Endothelial cell of umbilical vein (primary cell): ENCODE measurements at regions not wholly inside any gene's neighbourhood (a gene's known extent, or its start where the extent isn't known, plus 50 kb on each side); places are given as distances from the start of the nearest gene placed in this dataset.

Source experiments
- CTCF ChIP-seq, 2 donors: IDR thresholded peaks; 1 replicate in 1 of 2; 2 replicates in 1 of 2; pipeline ENCODE4 v1.5.1; 2011; ENCODE audit warnings: low read length in 2 of 2, mild to moderate bottlenecking in 2 of 2, moderate library complexity in 2 of 2, control low read depth in 1 of 2, inconsistent platforms in 1 of 2, low read depth in 1 of 2; ENCODE audit not compliant: insufficient read depth in 1 of 2; ENCODE audit errors: extremely low read depth in 1 of 2
- EZH2 ChIP-seq: IDR thresholded peaks from 2 replicates; pipeline ENCODE4 v1.6.1; 2012; ENCODE audit warnings: borderline replicate concordance, low read depth, mild to moderate bottlenecking, moderate library complexity, low read length, inconsistent platforms; ENCODE audit not compliant: severe bottlenecking
- MAX ChIP-seq: IDR thresholded peaks from 2 replicates; pipeline ENCODE4 v1.6.1; 2011; ENCODE audit not compliant: insufficient read depth, insufficient read length
- MYC ChIP-seq: IDR thresholded peaks from one replicate; pipeline ENCODE4 v1.6.1; 2011; ENCODE audit warnings: mild to moderate bottlenecking, low read depth, low read length
- POLR2A ChIP-seq: IDR thresholded peaks from 2 replicates; pipeline ENCODE4 v1.6.1; 2012; ENCODE audit warnings: low read depth, mild to moderate bottlenecking, control low read depth, low read length
- POLR2AphosphoS5 ChIP-seq: IDR thresholded peaks from 2 replicates; pipeline ENCODE4 v1.6.1; 2012; ENCODE audit warnings: low read depth, mild to moderate bottlenecking, control low read depth, low read length, moderate library complexity; ENCODE audit not compliant: insufficient read depth

GRCh38 chr10:70964245-70964644, 75.9 kb upstream of the PCBD1 start:
- no peak for TF ChIP-seq CTCF (IDR thresholded peaks at IDR 0.05; ENCODE audit: extremely low read depth in 1 of 2, insufficient read depth in 1 of 2, low read depth in 1 of 2, low read length in 2 of 2)
- TF ChIP-seq MAX: no peak
- no peak for TF ChIP-seq POLR2A
- TF ChIP-seq MYC: no peak
- no peak for TF ChIP-seq POLR2AphosphoS5
- no peak for TF ChIP-seq EZH2
